ENCODE measurements at regions not wholly inside any gene's neighbourhood (a gene's known extent, or its start where the extent isn't known, plus 50 kb on each side); places are given as distances from the start of the nearest gene placed in this dataset.

- 20 to 80% methylated on average over 1 to 3 of the region's 3 CpGs for WGBS, 2 donors (ENCODE audit: low coverage in 1 of 2)
- in situ Hi-C loops (cut with MboI; ENCODE audit: low pct_ligation_motif_present in 1 of 4, low pct_unique_long_range_greater_than_20kb in 1 of 4, low sequenced_read_pairs in 3 of 4) = no loop called here
- no peak overlapping the region for H3K4me3 ChIP-seq
- no peak for DNase-seq
- no peak for TF ChIP-seq EP300 (IDR thresholded peaks at IDR 0.05; ENCODE audit: low read depth)
- no peak for TF ChIP-seq CTCF (IDR thresholded peaks at IDR 0.05)
- TF ChIP-seq POLR2AphosphoS5 (IDR thresholded peaks at IDR 0.05) = no peak
- no peak for TF ChIP-seq POLR2A (IDR thresholded peaks at IDR 0.05)
- peaks cover 7% of the 10 kb centered on the region for H3K27me3 ChIP-seq
- intact Hi-C loops (cut with DNase I; ENCODE audit: low total_unique reads) = no loop called here
- no peak overlapping the region for H3K27ac ChIP-seq
- no peaks in the 10 kb centered on the region for H3K4me1 ChIP-seq
- H3K9me3 ChIP-seq = no peaks in the 10 kb centered on the region
- H3K36me3 ChIP-seq = no peaks in the 10 kb centered on the region
Measured at GRCh38 chr17:33870936-33871335, 384.1 kb upstream of the CCL2 start.

GRCh38 chr17:33871720-33872540 lies 383.2 kb upstream of the CCL2 start:
- H3K9me3 ChIP-seq = no peaks in the 10 kb centered on the region
- H3K27me3 ChIP-seq = peaks cover 11% of the 10 kb centered on the region
- no peaks in the 10 kb centered on the region for H3K4me1 ChIP-seq
- in situ Hi-C loops (cut with MboI; ENCODE audit: low pct_ligation_motif_present in 1 of 4, low pct_unique_long_range_greater_than_20kb in 1 of 4, low sequenced_read_pairs in 3 of 4) = no loop called here
- H3K36me3 ChIP-seq = no peaks in the 10 kb centered on the region
- no peak overlapping the region for H3K27ac ChIP-seq
- DNase-seq = no peak
- intact Hi-C loops (cut with DNase I; ENCODE audit: low total_unique reads) = no loop called here
- H3K4me3 ChIP-seq = no peak overlapping the region
- 56 to 74% methylated on average over 4 to 9 of the region's 9 CpGs for WGBS, 2 donors (ENCODE audit: low coverage in 1 of 2)
- TF ChIP-seq CTCF (IDR thresholded peaks at IDR 0.05) (no peak), POLR2A (IDR thresholded peaks at IDR 0.05) (no peak), POLR2AphosphoS5 (IDR thresholded peaks at IDR 0.05) (no peak), EP300 (IDR thresholded peaks at IDR 0.05; ENCODE audit: low read depth) (no peak)

- Histone ChIP-seq H3K27ac (no peak overlapping the region), H3K4me3 (no peak overlapping the region), H3K4me1 (no peaks in the 10 kb centered on the region), H3K9me3 (no peaks in the 10 kb centered on the region), H3K36me3 (no peaks in the 10 kb centered on the region), H3K27me3 (peaks cover 11% of the 10 kb centered on the region)
- no peak for DNase-seq
- intact Hi-C loops (cut with DNase I; ENCODE audit: low total_unique reads) = no loop called here
- in situ Hi-C loops (cut with MboI; ENCODE audit: low pct_ligation_motif_present in 1 of 4, low pct_unique_long_range_greater_than_20kb in 1 of 4, low sequenced_read_pairs in 3 of 4) = no loop called here
- TF ChIP-seq EP300 (IDR thresholded peaks at IDR 0.05; ENCODE audit: low read depth) = no peak
- TF ChIP-seq CTCF (IDR thresholded peaks at IDR 0.05) = no peak
- TF ChIP-seq POLR2AphosphoS5 (IDR thresholded peaks at IDR 0.05) = no peak
- TF ChIP-seq POLR2A (IDR thresholded peaks at IDR 0.05) = no peak
- 87 to 100% methylated on average over 1 to 2 of the region's 2 CpGs for WGBS, 2 donors (ENCODE audit: low coverage in 1 of 2)
Measured at GRCh38 chr17:33873201-33873617, 381.9 kb upstream of the CCL2 start.

GRCh38 chr17:33874617-33875060 lies 380.4 kb upstream of the CCL2 start:
- peak; percentile 8 for DNase-seq
- 35 to 56% methylated on average over 2 of the region's 2 CpGs for WGBS, 2 donors (ENCODE audit: low coverage in 1 of 2)
- Histone ChIP-seq H3K4me3 (no peak overlapping the region), H3K36me3 (no peaks in the 10 kb centered on the region), H3K4me1 (no peaks in the 10 kb centered on the region), H3K27ac (no peak overlapping the region), H3K27me3 (peaks cover 11% of the 10 kb centered on the region), H3K9me3 (no peaks in the 10 kb centered on the region)
- in situ Hi-C loops (cut with MboI; ENCODE audit: low pct_ligation_motif_present in 1 of 4, low pct_unique_long_range_greater_than_20kb in 1 of 4, low sequenced_read_pairs in 3 of 4) = no loop called here
- intact Hi-C loops (cut with DNase I; ENCODE audit: low total_unique reads) = no loop called here
- TF ChIP-seq CTCF (IDR thresholded peaks at IDR 0.05) (no peak), POLR2A (IDR thresholded peaks at IDR 0.05) (no peak), POLR2AphosphoS5 (IDR thresholded peaks at IDR 0.05) (no peak), EP300 (IDR thresholded peaks at IDR 0.05; ENCODE audit: low read depth) (no peak)

Measured in transverse colon (tissue), 4 donors.